H1 (cell line): ENCODE measurements at regions not wholly inside any gene's neighbourhood (a gene's known extent, or its start where the extent isn't known, plus 50 kb on each side); places are given as distances from the start of the nearest gene placed in this dataset.
A peak's percentile ranks its signal among the peaks of the same experiment; 100 is the strongest.

Experiments
- CTCF ChIA-PET: fragments of 300-600 bp; sonication (Branson Sonifier 250); formaldehyde crosslinking; loops from one replicate; lab custom pipeline; 2021; ENCODE audit not compliant: partially characterized antibody; lab: Charles Lee
- POLR2A ChIA-PET: fragments of 300-600 bp; sonication (Branson Sonifier 250); formaldehyde crosslinking; loops from one replicate; lab custom pipeline; 2021; ENCODE audit warnings: inconsistent platforms; ENCODE audit not compliant: partially characterized antibody; lab: Charles Lee
- DNase-seq, 2 experiments: peaks; one replicate each; pipeline versions ENCODE4 v3.0.0 to v3.0.0-alpha.2; 2010 to 2022; ENCODE audit warnings: low spot score in 2 of 2, low read depth in 1 of 2, mixed read lengths in 1 of 2
- FAIRE-seq: peaks from 2 replicates; lab custom pipeline; 2011; peaks lifted over from hg19 to GRCh38; lab: Jason Lieb, UNC
- H2AFZ ChIP-seq: 2 replicates; pipeline ENCODE4 v1.8.1; 2012; ENCODE audit warnings: low read length, inconsistent platforms
- H2AK5ac ChIP-seq: 2 replicates; pipeline ENCODE4 v1.6.1; 2013; ENCODE audit warnings: low read depth, low read length
- H2BK120ac ChIP-seq: replicated peaks from 2 replicates; pipeline ENCODE3; 2013; ENCODE audit warnings: low read depth, low read length, inconsistent platforms
- H2BK12ac ChIP-seq: 2 replicates; pipeline ENCODE4 v1.6.1; 2013; ENCODE audit warnings: low read depth, low read length
- H2BK15ac ChIP-seq: 2 replicates; pipeline ENCODE4 v1.6.1; 2013; ENCODE audit warnings: low read length
- H2BK20ac ChIP-seq: 2 replicates; pipeline ENCODE4 v1.6.1; 2013; ENCODE audit warnings: low read length
- H2BK5ac ChIP-seq: 2 replicates; pipeline ENCODE4 v1.6.1; 2013; ENCODE audit warnings: low read depth, low read length
- H3K14ac ChIP-seq: 2 replicates; pipeline ENCODE4 v1.6.1; 2013; ENCODE audit warnings: inconsistent platforms; ENCODE audit not compliant: insufficient read length
- H3K18ac ChIP-seq: 2 replicates; pipeline ENCODE4 v1.6.1; 2013; ENCODE audit warnings: low read length; ENCODE audit errors: extremely low read depth
- H3K23ac ChIP-seq: 2 replicates; pipeline ENCODE4 v1.6.1; 2013; ENCODE audit warnings: inconsistent platforms; ENCODE audit not compliant: insufficient read length
- H3K23me2 ChIP-seq: 2 replicates; pipeline ENCODE4 v1.6.1; 2013; ENCODE audit warnings: low read depth, low read length
- H3K27ac ChIP-seq: 2 replicates; pipeline ENCODE4 v1.6.1; 2011; ENCODE audit warnings: low read depth, low read length, inconsistent platforms
- H3K27me3 ChIP-seq, 4 experiments: replicated peaks in 1 of 4; 1 replicate in 1 of 4; 2 replicates in 3 of 4; pipeline versions ENCODE4 v1.6.1 to v1.8.1; 2011 to 2013; ENCODE audit warnings: low read length in 3 of 4, mild to moderate bottlenecking in 3 of 4, inconsistent platforms in 2 of 4, mixed read lengths in 2 of 4, moderate library complexity in 1 of 4; ENCODE audit not compliant: control insufficient read depth in 3 of 4, insufficient read depth in 3 of 4; ENCODE audit errors: extremely low read depth in 1 of 4
- H3K36me3 ChIP-seq, 4 experiments: 2 replicates each; pipeline versions ENCODE4 v1.6.1 to v1.8.1; 2011 to 2013; ENCODE audit warnings: mild to moderate bottlenecking in 4 of 4, low read length in 3 of 4, moderate library complexity in 2 of 4, control low read depth in 1 of 4, inconsistent platforms in 1 of 4; ENCODE audit not compliant: insufficient read depth in 4 of 4, control insufficient read depth in 2 of 4
- H3K4ac ChIP-seq: replicated peaks from 2 replicates; pipeline ENCODE3; 2013; ENCODE audit warnings: low read length, low read depth, mixed read lengths, inconsistent platforms; ENCODE audit not compliant: insufficient read length
- H3K4me1 ChIP-seq, 4 experiments: replicated peaks in 1 of 4; 1 replicate in 1 of 4; 2 replicates in 3 of 4; pipeline versions ENCODE4 v1.6.1 to v1.8.1; 2011 to 2013; ENCODE audit warnings: low read length in 3 of 4, inconsistent platforms in 2 of 4, mixed read lengths in 1 of 4; ENCODE audit not compliant: insufficient read depth in 4 of 4, control insufficient read depth in 3 of 4
- H3K4me2 ChIP-seq, 2 experiments: 2 replicates each; pipeline versions ENCODE4 v1.6.1 to v1.8.1; 2011 to 2013; ENCODE audit warnings: low read depth in 2 of 2, low read length in 2 of 2, control low read depth in 1 of 2, inconsistent platforms in 1 of 2, mild to moderate bottlenecking in 1 of 2; ENCODE audit not compliant: insufficient read depth in 1 of 2
- H3K4me3 ChIP-seq, 4 experiments: fragments of 200-600, 300-600 bp in 1 of 4; sonication (generic), shearing (Covaris generic), sonication (Bioruptor Twin) in 1 of 4; 2 replicates each; pipeline versions ENCODE4 v1.5.1 to v1.8.1; 2011 to 2016; ENCODE audit warnings: low read length in 4 of 4, low read depth in 3 of 4, control low read depth in 2 of 4, inconsistent platforms in 2 of 4, mild to moderate bottlenecking in 2 of 4, mixed read lengths in 1 of 4, moderate library complexity in 1 of 4; ENCODE audit not compliant: insufficient read depth in 2 of 4; ENCODE audit errors: extremely low read depth in 1 of 4
- H3K56ac ChIP-seq: replicated peaks from 2 replicates; pipeline ENCODE3; 2013; ENCODE audit warnings: low read depth, mild to moderate bottlenecking, mixed read lengths, low read length, inconsistent platforms; ENCODE audit not compliant: insufficient read length
- H3K79me1 ChIP-seq: 2 replicates; pipeline ENCODE4 v1.6.1; 2013; ENCODE audit warnings: low read depth, low read length, control low read depth
- H3K79me2 ChIP-seq, 2 experiments: 2 replicates each; pipeline versions ENCODE4 v1.6.1 to v1.8.1; 2012 to 2013; ENCODE audit warnings: low read length in 2 of 2, mild to moderate bottlenecking in 2 of 2, inconsistent platforms in 1 of 2; ENCODE audit not compliant: insufficient read depth in 2 of 2, control insufficient read depth in 1 of 2
- H3K9ac ChIP-seq, 4 experiments: replicated peaks in 1 of 4; 1 replicate in 1 of 4; 2 replicates in 3 of 4; pipeline versions ENCODE4 v1.6.1 to v1.8.1; 2011 to 2013; ENCODE audit warnings: low read depth in 3 of 4, low read length in 3 of 4, control low read depth in 2 of 4, mild to moderate bottlenecking in 2 of 4, moderate library complexity in 2 of 4, inconsistent platforms in 1 of 4; ENCODE audit errors: extremely low read depth in 1 of 4
- H3K9me3 ChIP-seq, 2 experiments: 2 replicates each; pipeline versions ENCODE4 v1.6.1 to v1.8.1; 2012 to 2013; ENCODE audit warnings: mild to moderate bottlenecking in 2 of 2, moderate library complexity in 2 of 2, control low read depth in 1 of 2, inconsistent platforms in 1 of 2, low read depth in 1 of 2, low read length in 1 of 2, mixed read lengths in 1 of 2; ENCODE audit not compliant: insufficient read depth in 2 of 2
- H4K20me1 ChIP-seq, 2 experiments: replicated peaks in 1 of 2; 2 replicates each; pipeline versions ENCODE3 to v1.8.1; 2011 to 2013; ENCODE audit warnings: inconsistent platforms in 2 of 2, low read length in 2 of 2, mild to moderate bottlenecking in 1 of 2; ENCODE audit not compliant: insufficient read depth in 2 of 2, control insufficient read depth in 1 of 2
- H4K5ac ChIP-seq: 2 replicates; pipeline ENCODE4 v1.6.1; 2013; ENCODE audit warnings: low read length, low read depth, mixed read lengths, inconsistent platforms; ENCODE audit not compliant: insufficient read length
- H4K8ac ChIP-seq: 2 replicates; pipeline ENCODE4 v1.8.0; 2013; ENCODE audit warnings: mild to moderate bottlenecking, moderate library complexity, low read length, inconsistent platforms; ENCODE audit not compliant: insufficient read depth; ENCODE audit errors: extremely low read depth
- H4K91ac ChIP-seq: replicated peaks from 2 replicates; pipeline ENCODE3; 2013; ENCODE audit warnings: low read length, mixed read lengths, inconsistent platforms; ENCODE audit not compliant: insufficient read length
- E2F6 ChIP-seq: IDR thresholded peaks from 2 replicates; pipeline ENCODE4 v1.6.1; 2012; ENCODE audit warnings: inconsistent platforms
- WGBS, 2 experiments: shearing (Covaris generic) in 1 of 2; methylation state at CpG; one replicate each; pipeline versions ENCODE4 v1.1.6 to v1.1.7; 2013 to 2015; ENCODE audit warnings: low lambda C conversion rate in 2 of 2, mixed read lengths in 2 of 2, inconsistent platforms in 1 of 2, low coverage in 1 of 2, missing lambda C conversion rate in 1 of 2; ENCODE audit not compliant: insufficient replicate concordance in 2 of 2, insufficient coverage in 1 of 2, insufficient read length in 1 of 2; ENCODE audit errors: extremely low coverage in 1 of 2, missing lambda C conversion rate in 1 of 2; 5-methylcytosine and 5-hydroxymethylcytosine counted together

- no peaks in the 10 kb centered on the region for H4K20me1 ChIP-seq
- 87% methylated on average over 4 of the region's 4 CpGs; no CpG with 5 or more reads in 1 of the 2 experiments for WGBS, 2 experiments
- no peaks in the 10 kb centered on the region for H3K36me3 ChIP-seq
- no peak overlapping the region for H2AK5ac ChIP-seq
- 0 out of 2 replicates have a peak overlapping the region, but pooled peaks have one; percentile 23 for H2AFZ ChIP-seq
- no peak overlapping the region for H2BK120ac ChIP-seq
- H4K5ac ChIP-seq, result no peak overlapping the region
- no peak overlapping the region for H3K27ac ChIP-seq
- ChIA-PET CTCF (no interaction called here), POLR2A (no interaction called here)
- DNase-seq, result no peak
- H3K9ac ChIP-seq, result no peak overlapping the region
- no peaks in the 10 kb centered on the region for H3K23me2 ChIP-seq
- H2BK15ac ChIP-seq, result no peak overlapping the region
- H3K4me3 ChIP-seq, result no peak overlapping the region
- H2BK5ac ChIP-seq, result no peak overlapping the region
- no peak overlapping the region for H3K18ac ChIP-seq
- no peaks in the 10 kb centered on the region for H3K79me2 ChIP-seq
- no peak overlapping the region for H3K14ac ChIP-seq
- H3K4me1 ChIP-seq, result no peaks in the 10 kb centered on the region
- no peak overlapping the region for H3K4me2 ChIP-seq
- no peak overlapping the region for H3K23ac ChIP-seq
- no peak overlapping the region for H3K56ac ChIP-seq
- H3K79me1 ChIP-seq, result no peaks in the 10 kb centered on the region
- H3K9me3 ChIP-seq, result no peaks in the 10 kb centered on the region
- no peaks in the 10 kb centered on the region for H3K27me3 ChIP-seq
- H4K8ac ChIP-seq, result no peak overlapping the region
- H2BK12ac ChIP-seq, result no peak overlapping the region
- no peak overlapping the region for H4K91ac ChIP-seq
- H2BK20ac ChIP-seq, result no peak overlapping the region
- H3K4ac ChIP-seq, result no peak overlapping the region
- no peak for FAIRE-seq
- no peak for TF ChIP-seq E2F6
Observed at GRCh38 chr14:47846008-47846407, 170.6 kb upstream of the MDGA2 start.
